MCF 10A (cell line): ENCODE measurements at regions not wholly inside any gene's neighbourhood (a gene's known extent, or its start where the extent isn't known, plus 50 kb on each side); places are given as distances from the start of the nearest gene placed in this dataset.
"Not testable (repeated sequence)": the region's sequence is repeated elsewhere in the genome, so short reads cannot be mapped to it uniquely, and the experiment has no call there.

Experiments used
- BruUV-seq: library from RNA; stranded (reverse); fragments of 400-500 nt; replicated peaks from 2 replicates; lab custom pipeline; 2021; lab: Mats Ljungman, UMichigan
- CTCF ChIA-PET: fragments of 300-600 bp; sonication (Branson Sonifier 250); formaldehyde crosslinking; extraction: SDS; loops from one replicate; lab custom pipeline; 2021; ENCODE audit warnings: antibody characterized with exemption, inconsistent platforms; lab: Yijun Ruan, JAX
- POLR2A ChIA-PET: fragments of 300-600, 350-650 bp; sonication (Branson Sonifier 250); formaldehyde crosslinking; extraction: SDS; loops from one replicate; lab custom pipeline; 2020; ENCODE audit warnings: antibody characterized with exemption, inconsistent platforms; lab: Yijun Ruan, JAX
- DNase-seq: peaks from one replicate; pipeline ENCODE4 v3.0.0-alpha.2; 2018; ENCODE audit not compliant: unreplicated experiment
- H3K27ac Mint-ChIP-seq: one replicate; pipeline ENCODE4 v1.8.0; 2022; ENCODE audit warnings: mild to moderate bottlenecking, low read depth, mixed read lengths; ENCODE audit not compliant: unreplicated experiment
- H3K27me3 Mint-ChIP-seq: one replicate; pipeline ENCODE4 v1.8.0; 2022; ENCODE audit warnings: mixed read lengths; ENCODE audit not compliant: insufficient read depth, unreplicated experiment
- H3K36me3 Mint-ChIP-seq: one replicate; pipeline ENCODE4 v1.8.0; 2022; ENCODE audit warnings: mild to moderate bottlenecking, moderate library complexity, mixed read lengths; ENCODE audit not compliant: insufficient read depth, unreplicated experiment
- H3K4me1 Mint-ChIP-seq: one replicate; pipeline ENCODE4 v1.8.0; 2022; ENCODE audit warnings: mixed read lengths; ENCODE audit not compliant: insufficient read depth, unreplicated experiment
- H3K4me3 Mint-ChIP-seq: one replicate; pipeline ENCODE4 v1.8.0; 2022; ENCODE audit warnings: mild to moderate bottlenecking, moderate library complexity, mixed read lengths; ENCODE audit not compliant: unreplicated experiment
- H3K9me3 Mint-ChIP-seq: one replicate; pipeline ENCODE4 v1.8.0; 2022; ENCODE audit warnings: mixed read lengths; ENCODE audit not compliant: unreplicated experiment
- CTCF ChIP-seq: fragments of 200-600 bp; IDR thresholded peaks from one replicate; pipeline ENCODE4 v1.8.0; 2022; ENCODE audit warnings: antibody characterized with exemption, mild to moderate bottlenecking; ENCODE audit not compliant: unreplicated experiment
- intact Hi-C: fragments of 100-400 bp; cut with micrococcal nuclease; formaldehyde crosslinking; loops from 2 replicates; pipeline ENCODE4 v1.14.1; 2022

GRCh38 chr6:16933532-16933931, 168.3 kb upstream of the STMND1 start:
- ChIA-PET CTCF (interaction anchor here (0.7 to 0.9 kb wide), 2 partner anchors 17 to 162 kb away, joined by 3 read pairs; no protein-coding TSS in a partner anchor), POLR2A (interaction anchor here (1.4 to 1.8 kb wide), 2 partner anchors 12 to 13 kb away, joined by 5 read pairs; no protein-coding TSS in a partner anchor)
- DNase-seq, result no peak
- no peaks in the 10 kb centered on the region for H3K9me3 Mint-ChIP-seq
- peaks cover 12% of the 10 kb centered on the region for H3K27me3 Mint-ChIP-seq
- no peak overlapping the region for H3K4me3 Mint-ChIP-seq
- intact Hi-C loops, result no loop called here
- no peak overlapping the region for H3K27ac Mint-ChIP-seq
- BruUV-seq, result no TSS peak
- H3K36me3 Mint-ChIP-seq, result no peaks in the 10 kb centered on the region
- no peak for TF ChIP-seq CTCF
- H3K4me1 Mint-ChIP-seq, result peaks cover 6% of the 10 kb centered on the region

GRCh38 chr6:16932920-16933319, 168.9 kb upstream of the STMND1 start:
- no peak for DNase-seq
- H3K27ac Mint-ChIP-seq, result no peak overlapping the region
- CTCF ChIA-PET, result interaction anchor here (0.7 to 1.2 kb wide), 4 partner anchors 17 to 162 kb away, joined by 3 read pairs; no protein-coding TSS in a partner anchor
- no peaks in the 10 kb centered on the region for H3K36me3 Mint-ChIP-seq
- peaks cover 12% of the 10 kb centered on the region for H3K27me3 Mint-ChIP-seq
- peaks cover 6% of the 10 kb centered on the region for H3K4me1 Mint-ChIP-seq
- intact Hi-C loops, result no loop called here
- TF ChIP-seq CTCF, result no peak
- no peaks in the 10 kb centered on the region for H3K9me3 Mint-ChIP-seq
- POLR2A ChIA-PET, result interaction anchor here (1.4 kb wide), 1 partner anchor 14 kb away, joined by 5 read pairs; no protein-coding TSS in a partner anchor
- no peak overlapping the region for H3K4me3 Mint-ChIP-seq
- no TSS peak for BruUV-seq

- DNase-seq, H3K4me1 Mint-ChIP-seq, H3K27ac Mint-ChIP-seq, H3K9me3 Mint-ChIP-seq, H3K4me3 Mint-ChIP-seq, H3K36me3 Mint-ChIP-seq, CTCF ChIA-PET, BruUV-seq, intact Hi-C loops: not testable (repeated sequence)
- peaks cover 12% of the 10 kb centered on the region for H3K27me3 Mint-ChIP-seq
- POLR2A ChIA-PET, result interaction anchor here (0.7 kb wide), 1 partner anchor 90 kb away, joined by 3 read pairs; no protein-coding TSS in a partner anchor
Observed at GRCh38 chr6:16931079-16931478, 169.8 kb upstream of the ATXN1 start.

GRCh38 chr6:16930432-16930831, 169.2 kb upstream of the ATXN1 start:
- Mint-ChIP-seq H3K36me3 (no peaks in the 10 kb centered on the region), H3K4me1 (peaks cover 6% of the 10 kb centered on the region), H3K27me3 (peaks cover 12% of the 10 kb centered on the region), H3K9me3 (no peaks in the 10 kb centered on the region), H3K4me3 (no peak overlapping the region), H3K27ac (peak overlapping the region; percentile 59)
- no TSS peak for BruUV-seq
- DNase-seq, result no peak
- ChIA-PET CTCF (no interaction called here), POLR2A (interaction anchor here (0.7 to 1.5 kb wide), 6 partner anchors 9 to 173 kb away, joined by 3 to 8 read pairs (median 3); no protein-coding TSS in a partner anchor)
- TF ChIP-seq CTCF, result no peak
- intact Hi-C loops, result no loop called here
